B cell (primary cell): ENCODE measurements at regions not wholly inside any gene's neighbourhood (a gene's known extent, or its start where the extent isn't known, plus 50 kb on each side); places are given as distances from the start of the nearest gene placed in this dataset.

Source experiments
- ATAC-seq: fragments of 200-7000 bp; cut with Tn5 transposase; one replicate; pipeline ENCODE4 v1.10.0; 2021; ENCODE audit warnings: low read depth, mild to moderate bottlenecking, moderate number of reproducible peaks, moderate library complexity
- CTCF ChIA-PET: fragments of 350-600 bp; sonication (Branson Sonifier 250); formaldehyde crosslinking; loops from one replicate; lab custom pipeline; 2021; ENCODE audit warnings: antibody characterized with exemption, inconsistent platforms; lab: Charles Lee
- POLR2A ChIA-PET: fragments of 350-600 bp; sonication (Branson Sonifier 250); formaldehyde crosslinking; loops from one replicate; lab custom pipeline; 2021; ENCODE audit warnings: antibody characterized with exemption; lab: Charles Lee
- DNase-seq: peaks from one replicate; pipeline ENCODE4 v3.0.0; 2013
- H2AFZ ChIP-seq: 2 replicates; pipeline ENCODE4 v1.6.1; 2012; ENCODE audit warnings: mild to moderate bottlenecking, low read depth, low read length; ENCODE audit not compliant: insufficient read depth, poor library complexity, severe bottlenecking
- H3K27ac ChIP-seq, 2 donors: 1 replicate in 1 of 2; 2 replicates in 1 of 2; pipeline ENCODE4 v1.5.1; 2012 to 2013; ENCODE audit warnings: low read length in 2 of 2, mild to moderate bottlenecking in 2 of 2, moderate library complexity in 1 of 2
- H3K27me3 ChIP-seq, 4 experiments: fragments of 200-600 bp in 1 of 4; sonication (generic) in 1 of 4; replicated peaks in 1 of 4; 1 replicate in 2 of 4; 2 replicates in 2 of 4; pipeline versions ENCODE4 v1.6.1 to v1.7.0; 2013 to 2016; ENCODE audit warnings: low read length in 3 of 4, mild to moderate bottlenecking in 2 of 4, mixed read lengths in 1 of 4, moderate library complexity in 1 of 4; ENCODE audit not compliant: insufficient read depth in 4 of 4, control insufficient read depth in 3 of 4; ENCODE audit errors: control extremely low read depth in 1 of 4
- H3K36me3 ChIP-seq, 2 experiments: replicated peaks in 1 of 2; 1 replicate in 1 of 2; 2 replicates in 1 of 2; pipeline versions ENCODE4 v1.6.1 to v1.7.1; 2013; ENCODE audit warnings: low read length in 1 of 2; ENCODE audit not compliant: insufficient read depth in 2 of 2, control insufficient read depth in 1 of 2; ENCODE audit errors: control extremely low read depth in 1 of 2, extremely low read depth in 1 of 2
- H3K4me1 ChIP-seq, 2 donors: fragments of 200-600 bp in 1 of 2; sonication (generic) in 1 of 2; 1 replicate in 1 of 2; 2 replicates in 1 of 2; pipeline versions ENCODE4 v1.5.1 to v1.6.1; 2013 to 2017; ENCODE audit warnings: low read length in 2 of 2; ENCODE audit not compliant: control insufficient read depth in 2 of 2, insufficient read depth in 2 of 2
- H3K4me2 ChIP-seq: replicated peaks from 2 replicates; pipeline ENCODE3; 2012; ENCODE audit warnings: mild to moderate bottlenecking, low read depth, low read length; ENCODE audit not compliant: poor library complexity, severe bottlenecking
- H3K4me3 ChIP-seq, 5 experiments: fragments of 200-600 bp in 1 of 5; sonication (generic) in 1 of 5; 1 replicate in 3 of 5; 2 replicates in 2 of 5; pipeline versions ENCODE4 v1.5.1 to v1.7.0; 2011 to 2016; ENCODE audit warnings: low read length in 4 of 5, mild to moderate bottlenecking in 4 of 5, low read depth in 2 of 5, control low read depth in 1 of 5, moderate library complexity in 1 of 5; ENCODE audit not compliant: insufficient read depth in 1 of 5; ENCODE audit errors: control extremely low read depth in 1 of 5, extremely low read depth in 1 of 5
- H3K79me2 ChIP-seq: fragments of 200-600 bp; sonication (generic); one replicate; pipeline ENCODE4 v1.6.0; 2016; ENCODE audit warnings: low read length; ENCODE audit not compliant: control insufficient read depth, insufficient read depth
- H3K9ac ChIP-seq: fragments of 200-600 bp; sonication (generic); 2 replicates; pipeline ENCODE4 v1.6.1; 2017; ENCODE audit warnings: mild to moderate bottlenecking, low read length, moderate library complexity
- H3K9me3 ChIP-seq, 3 donors: one replicate each; pipeline versions ENCODE4 v1.6.1 to v1.7.1; 2013; ENCODE audit warnings: low read length in 2 of 3; ENCODE audit not compliant: control insufficient read depth in 2 of 3, insufficient read depth in 1 of 3; ENCODE audit errors: control extremely low read depth in 1 of 3
- H4K20me1 ChIP-seq: 2 replicates; pipeline ENCODE4 v1.6.0; 2012; ENCODE audit warnings: mild to moderate bottlenecking, low read length; ENCODE audit not compliant: insufficient read depth, control insufficient read depth, poor library complexity, severe bottlenecking
- H3K27ac Mint-ChIP-seq: one replicate; pipeline ENCODE4 v1.8.0; 2021; ENCODE audit warnings: mixed read lengths
- H3K27me3 Mint-ChIP-seq: one replicate; pipeline ENCODE4 v1.8.0; 2021; ENCODE audit warnings: mixed read lengths
- H3K4me1 Mint-ChIP-seq: one replicate; pipeline ENCODE4 v1.8.0; 2021; ENCODE audit warnings: mixed read lengths
- H3K4me3 Mint-ChIP-seq: one replicate; pipeline ENCODE4 v1.8.0; 2021; ENCODE audit warnings: mixed read lengths
- H3K9me3 Mint-ChIP-seq: one replicate; pipeline ENCODE4 v1.8.0; 2022; ENCODE audit warnings: mixed read lengths; ENCODE audit not compliant: insufficient read depth
- EZH2 ChIP-seq: IDR thresholded peaks from 2 replicates; pipeline ENCODE4 v1.6.1; 2012; ENCODE audit warnings: borderline replicate concordance, low read depth, mild to moderate bottlenecking, moderate library complexity, low read length; ENCODE audit not compliant: insufficient read depth, poor library complexity, severe bottlenecking
- WGBS: methylation state at CpG from one replicate; pipeline ENCODE4 v1.1.5; 2013; ENCODE audit warnings: missing lambda C conversion rate; ENCODE audit not compliant: insufficient coverage; 5-methylcytosine and 5-hydroxymethylcytosine counted together
- intact Hi-C: fragments of 100-400 bp; cut with micrococcal nuclease; formaldehyde crosslinking; loops from one replicate; pipeline ENCODE4 v1.10.0; 2022
- TF ChIP-seq, protein P1 (sequence below): fragments of 200-600 bp; IDR thresholded peaks from one replicate; pipeline ENCODE4 v1.8.0; 2022; ENCODE audit warnings: antibody characterized with exemption, mild to moderate bottlenecking

DNA sequence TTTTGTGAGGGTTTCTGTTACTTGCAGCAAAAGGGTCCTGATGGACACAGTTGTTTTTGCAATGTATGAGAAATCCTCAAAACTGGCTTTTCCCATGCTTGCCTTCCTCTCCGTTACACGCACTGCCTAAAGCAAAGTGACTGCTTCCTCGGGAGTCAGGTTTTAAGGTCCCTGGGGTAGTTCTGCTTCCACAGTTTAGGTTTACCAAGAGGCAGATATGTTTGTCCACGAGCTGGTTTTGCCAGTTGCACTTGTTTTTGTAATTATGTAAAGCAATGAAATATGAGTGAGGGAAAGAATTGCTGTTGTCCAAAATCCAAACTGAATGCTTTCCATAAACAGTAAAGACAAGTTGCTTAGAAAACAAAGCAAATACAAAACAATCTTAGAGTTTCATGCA is 290.7 kb upstream of the AMIGO2 start:
- H3K9me3 Mint-ChIP-seq, result peaks cover 4% of the 10 kb centered on the region
- POLR2A ChIA-PET, result no interaction called here

DNA sequence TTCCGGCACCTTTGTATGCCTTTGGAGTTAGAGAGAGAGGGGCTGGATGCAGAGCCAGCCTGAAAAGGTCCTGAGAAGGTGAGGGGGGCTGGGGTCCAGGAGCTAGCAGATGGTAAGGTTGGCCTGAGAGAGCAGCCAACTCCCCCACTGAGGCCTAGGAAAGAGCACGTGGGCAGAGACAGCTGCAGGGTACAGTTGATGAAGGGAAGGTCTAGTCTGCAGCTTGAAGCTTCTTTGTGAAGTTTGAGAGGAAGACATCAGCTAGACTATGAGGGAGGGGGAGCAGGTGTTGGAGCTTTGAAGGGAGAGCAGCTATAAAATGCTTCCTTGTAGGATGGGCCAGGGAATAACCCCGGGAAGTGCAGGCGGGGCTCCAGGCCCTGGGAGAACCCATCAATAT is 289.3 kb upstream of the AMIGO2 start:
- peaks cover 30 to 34% of the 10 kb centered on the region in 2 donors for H3K4me1 ChIP-seq
- H3K79me2 ChIP-seq, result no peaks in the 10 kb centered on the region
- no peaks in the 10 kb centered on the region for H3K36me3 ChIP-seq
- H3K4me3 ChIP-seq, result no peak overlapping the region
- 98% methylated on average over 4 of the region's 4 CpGs for WGBS
- DNase-seq (no peak), ATAC-seq (no peak)
- Mint-ChIP-seq H3K27ac (no peak overlapping the region), H3K4me1 (peaks cover 8% of the 10 kb centered on the region), H3K27me3 (no peaks in the 10 kb centered on the region), H3K4me3 (no peak overlapping the region), H3K9me3 (no peaks in the 10 kb centered on the region)
- ChIA-PET POLR2A (interaction anchor here (1.1 kb wide), 1 partner anchor 13 kb away, joined by 3 read pairs; no protein-coding TSS in a partner anchor), CTCF (interaction anchor here (0.7 to 1.1 kb wide), 3 partner anchors 27 to 1246 kb away, joined by 3 to 5 read pairs (median 4); no protein-coding TSS in a partner anchor)
- TF ChIP-seq, protein P1, sequence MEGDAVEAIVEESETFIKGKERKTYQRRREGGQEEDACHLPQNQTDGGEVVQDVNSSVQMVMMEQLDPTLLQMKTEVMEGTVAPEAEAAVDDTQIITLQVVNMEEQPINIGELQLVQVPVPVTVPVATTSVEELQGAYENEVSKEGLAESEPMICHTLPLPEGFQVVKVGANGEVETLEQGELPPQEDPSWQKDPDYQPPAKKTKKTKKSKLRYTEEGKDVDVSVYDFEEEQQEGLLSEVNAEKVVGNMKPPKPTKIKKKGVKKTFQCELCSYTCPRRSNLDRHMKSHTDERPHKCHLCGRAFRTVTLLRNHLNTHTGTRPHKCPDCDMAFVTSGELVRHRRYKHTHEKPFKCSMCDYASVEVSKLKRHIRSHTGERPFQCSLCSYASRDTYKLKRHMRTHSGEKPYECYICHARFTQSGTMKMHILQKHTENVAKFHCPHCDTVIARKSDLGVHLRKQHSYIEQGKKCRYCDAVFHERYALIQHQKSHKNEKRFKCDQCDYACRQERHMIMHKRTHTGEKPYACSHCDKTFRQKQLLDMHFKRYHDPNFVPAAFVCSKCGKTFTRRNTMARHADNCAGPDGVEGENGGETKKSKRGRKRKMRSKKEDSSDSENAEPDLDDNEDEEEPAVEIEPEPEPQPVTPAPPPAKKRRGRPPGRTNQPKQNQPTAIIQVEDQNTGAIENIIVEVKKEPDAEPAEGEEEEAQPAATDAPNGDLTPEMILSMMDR, result no peak
- no peak for TF ChIP-seq EZH2
- H2AFZ ChIP-seq, result no peak overlapping the region
- H4K20me1 ChIP-seq, result no peaks in the 10 kb centered on the region
- H3K9ac ChIP-seq, result no peak overlapping the region
- intact Hi-C loops, result no loop called here
- H3K9me3 ChIP-seq, result peaks cover 2 to 8% (median 6%) of the 10 kb centered on the region in 3 donors
- no peak overlapping the region for H3K27ac ChIP-seq
- no peak overlapping the region for H3K4me2 ChIP-seq
- H3K27me3 ChIP-seq, result no peaks in the 10 kb centered on the region

More for the DNA sequence above, 290.7 kb upstream of the AMIGO2 start:
- peaks cover 26 to 27% of the 10 kb centered on the region in 2 donors for H3K4me1 ChIP-seq
- no peaks in the 10 kb centered on the region for H3K36me3 ChIP-seq
- H3K27ac ChIP-seq, result no peak overlapping the region
- H3K27me3 Mint-ChIP-seq, result no peaks in the 10 kb centered on the region
- H3K79me2 ChIP-seq, result no peaks in the 10 kb centered on the region
- TF ChIP-seq, protein P1, result no peak
- no peak for TF ChIP-seq EZH2
- no peak overlapping the region for H3K9ac ChIP-seq
- no peak overlapping the region for H3K4me3 ChIP-seq
- peaks cover 2 to 8% (median 6%) of the 10 kb centered on the region in 3 donors for H3K9me3 ChIP-seq
- 100% methylated on average over 3 of the region's 4 CpGs for WGBS
- no peaks in the 10 kb centered on the region for H4K20me1 ChIP-seq
- DNase-seq (no peak), ATAC-seq (no peak)
- no peak overlapping the region for H3K27ac Mint-ChIP-seq
- no peak overlapping the region for H3K4me2 ChIP-seq
- intact Hi-C loops, result no loop called here
- no peak overlapping the region for H2AFZ ChIP-seq
- H3K27me3 ChIP-seq, result no peaks in the 10 kb centered on the region
- no peak overlapping the region for H3K4me3 Mint-ChIP-seq
- CTCF ChIA-PET, result interaction anchor here (1.3 kb wide), 1 partner anchor 27 kb away, joined by 4 read pairs; no protein-coding TSS in a partner anchor
- peaks cover 5% of the 10 kb centered on the region for H3K4me1 Mint-ChIP-seq
